Osteoblast (primary cell): ENCODE measurements at regions not wholly inside any gene's neighbourhood (a gene's known extent, or its start where the extent isn't known, plus 50 kb on each side); places are given as distances from the start of the nearest gene placed in this dataset.

Experiments
- DNase-seq: peaks from one replicate; pipeline ENCODE4 v3.0.0; 2011; ENCODE audit warnings: low spot score, mixed read lengths; ENCODE audit not compliant: insufficient read length; ENCODE audit errors: missing footprints
- H2AFZ ChIP-seq: 2 replicates; pipeline ENCODE4 v1.6.0; 2011; ENCODE audit warnings: mild to moderate bottlenecking, low read length
- H3K27ac ChIP-seq: 2 replicates; pipeline ENCODE4 v1.5.1; 2011; ENCODE audit warnings: mild to moderate bottlenecking, low read depth, low read length, moderate library complexity
- H3K27me3 ChIP-seq: 2 replicates; pipeline ENCODE4 v1.6.0; 2012; ENCODE audit warnings: mild to moderate bottlenecking, control low read depth, inconsistent platforms, low read length, moderate library complexity; ENCODE audit not compliant: insufficient read depth
- H3K36me3 ChIP-seq: 2 replicates; pipeline ENCODE4 v1.5.1; 2011; ENCODE audit warnings: mild to moderate bottlenecking, low read length, control low read depth, moderate library complexity; ENCODE audit not compliant: insufficient read depth
- H3K4me1 ChIP-seq: 2 replicates; pipeline ENCODE4 v1.5.1; 2011; ENCODE audit warnings: mild to moderate bottlenecking, low read length, control low read depth, moderate library complexity; ENCODE audit not compliant: insufficient read depth
- H3K4me2 ChIP-seq: 2 replicates; pipeline ENCODE4 v1.6.0; 2011; ENCODE audit warnings: mild to moderate bottlenecking, low read length; ENCODE audit not compliant: insufficient read depth
- H3K4me3 ChIP-seq: fragments of 200-600 bp; sonication (generic); 3 replicates; pipeline ENCODE4 v1.5.1; 2012; ENCODE audit warnings: mild to moderate bottlenecking, low read length, inconsistent platforms; ENCODE audit not compliant: insufficient read depth
- H3K79me2 ChIP-seq: 2 replicates; pipeline ENCODE4 v1.6.0; 2012; ENCODE audit warnings: mild to moderate bottlenecking, low read length, control low read depth, inconsistent platforms; ENCODE audit not compliant: insufficient read depth
- H3K9me3 ChIP-seq: 2 replicates; pipeline ENCODE4 v1.5.1; 2011; ENCODE audit warnings: low read depth, low read length, control low read depth
- H4K20me1 ChIP-seq: 2 replicates; pipeline ENCODE4 v1.6.0; 2012; ENCODE audit warnings: mild to moderate bottlenecking, low read length, control low read depth; ENCODE audit not compliant: insufficient read depth
- CTCF ChIP-seq: IDR thresholded peaks from 2 replicates; pipeline ENCODE4 v1.5.1; 2011; ENCODE audit warnings: mild to moderate bottlenecking, low read depth, low read length, moderate library complexity; ENCODE audit errors: extremely low read depth

- H3K27me3 ChIP-seq: no peaks in the 10 kb centered on the region
- H2AFZ ChIP-seq: no peak overlapping the region
- no peaks in the 10 kb centered on the region for H4K20me1 ChIP-seq
- H3K79me2 ChIP-seq: no peaks in the 10 kb centered on the region
- no peak overlapping the region for H3K4me2 ChIP-seq
- H3K36me3 ChIP-seq: no peaks in the 10 kb centered on the region
- no peak overlapping the region for H3K27ac ChIP-seq
- DNase-seq: no peak
- no peaks in the 10 kb centered on the region for H3K9me3 ChIP-seq
- no peak overlapping the region for H3K4me3 ChIP-seq
- no peaks in the 10 kb centered on the region for H3K4me1 ChIP-seq
- no peak for TF ChIP-seq CTCF
Measured at GRCh38 chr2:144854596-144854995, 334.7 kb upstream of the ZEB2 start.

- H3K36me3 ChIP-seq: no peaks in the 10 kb centered on the region
- no peaks in the 10 kb centered on the region for H3K4me1 ChIP-seq
- H4K20me1 ChIP-seq: no peaks in the 10 kb centered on the region
- H3K79me2 ChIP-seq: no peaks in the 10 kb centered on the region
- no peaks in the 10 kb centered on the region for H3K27me3 ChIP-seq
- H3K27ac ChIP-seq: no peak overlapping the region
- no peak for TF ChIP-seq CTCF
- no peak for DNase-seq
- H3K9me3 ChIP-seq: no peaks in the 10 kb centered on the region
- no peak overlapping the region for H3K4me3 ChIP-seq
- H3K4me2 ChIP-seq: no peak overlapping the region
- H2AFZ ChIP-seq: no peak overlapping the region
Measured at GRCh38 chr2:144849612-144850011, 329.7 kb upstream of the ZEB2 start.

- Histone ChIP-seq H2AFZ (no peak overlapping the region), H4K20me1 (no peaks in the 10 kb centered on the region), H3K4me1 (no peaks in the 10 kb centered on the region), H3K36me3 (no peaks in the 10 kb centered on the region), H3K4me3 (no peak overlapping the region), H3K27me3 (no peaks in the 10 kb centered on the region), H3K4me2 (no peak overlapping the region), H3K27ac (no peak overlapping the region), H3K79me2 (no peaks in the 10 kb centered on the region), H3K9me3 (no peaks in the 10 kb centered on the region)
- DNase-seq: no peak
- no peak for TF ChIP-seq CTCF
Measured at GRCh38 chr2:144848423-144848822, 328.5 kb upstream of the ZEB2 start.

GRCh38 chr2:144847347-144848080 lies 327.6 kb upstream of the ZEB2 start:
- Histone ChIP-seq H3K27me3 (no peaks in the 10 kb centered on the region), H3K4me1 (no peaks in the 10 kb centered on the region), H3K4me3 (no peak overlapping the region), H2AFZ (no peak overlapping the region), H3K9me3 (no peaks in the 10 kb centered on the region), H3K79me2 (no peaks in the 10 kb centered on the region), H3K36me3 (no peaks in the 10 kb centered on the region), H4K20me1 (no peaks in the 10 kb centered on the region), H3K27ac (no peak overlapping the region), H3K4me2 (no peak overlapping the region)
- no peak for TF ChIP-seq CTCF
- DNase-seq: no peak
